ENCODE measurements at regions not wholly inside any gene's neighbourhood (a gene's known extent, or its start where the extent isn't known, plus 50 kb on each side); places are given as distances from the start of the nearest gene placed in this dataset.

- no peaks in the 10 kb centered on the region for H3K27me3 ChIP-seq (ENCODE audit: insufficient read depth, low read length)
- H3K36me3 ChIP-seq (ENCODE audit: insufficient read depth, low read length): no peaks in the 10 kb centered on the region
- no peak overlapping the region for H3K4me3 ChIP-seq (ENCODE audit: low read depth, low read length)
- H3K27ac ChIP-seq (ENCODE audit: low read depth, low read length): no peak overlapping the region
- no peaks in the 10 kb centered on the region for H3K4me1 ChIP-seq (ENCODE audit: control insufficient read depth, insufficient read depth, low read length, unreplicated experiment)
- H3K79me2 ChIP-seq (ENCODE audit: control insufficient read depth, insufficient read depth, low read length, unreplicated experiment): no peaks in the 10 kb centered on the region
- no peak overlapping the region for H2AFZ ChIP-seq (ENCODE audit: low read length, unreplicated experiment)
These were observed 128.2 kb upstream of the WDFY3 start for GRCh38 chr4:85094735-85095134.

- Histone ChIP-seq H3K27me3 (ENCODE audit: insufficient read depth, low read length) (no peaks in the 10 kb centered on the region), H3K27ac (ENCODE audit: low read depth, low read length) (no peak overlapping the region), H3K4me3 (ENCODE audit: low read depth, low read length) (no peak overlapping the region), H3K4me1 (ENCODE audit: control insufficient read depth, insufficient read depth, low read length, unreplicated experiment) (no peaks in the 10 kb centered on the region), H3K36me3 (ENCODE audit: insufficient read depth, low read length) (no peaks in the 10 kb centered on the region), H2AFZ (ENCODE audit: low read length, unreplicated experiment) (no peak overlapping the region), H3K79me2 (ENCODE audit: control insufficient read depth, insufficient read depth, low read length, unreplicated experiment) (no peaks in the 10 kb centered on the region)
These were observed 136.1 kb upstream of the WDFY3 start for GRCh38 chr4:85102606-85103005.

GRCh38 chr4:85106166-85106565, 139.7 kb upstream of the WDFY3 start:
- no peak overlapping the region for H3K27ac ChIP-seq (ENCODE audit: low read depth, low read length)
- no peaks in the 10 kb centered on the region for H3K27me3 ChIP-seq (ENCODE audit: insufficient read depth, low read length)

GRCh38 chr4:85106805-85107336, 140.4 kb upstream of the WDFY3 start:
- no peak overlapping the region for H2AFZ ChIP-seq (ENCODE audit: low read length, unreplicated experiment)
- no peaks in the 10 kb centered on the region for H3K79me2 ChIP-seq (ENCODE audit: control insufficient read depth, insufficient read depth, low read length, unreplicated experiment)
- no peaks in the 10 kb centered on the region for H3K4me1 ChIP-seq (ENCODE audit: control insufficient read depth, insufficient read depth, low read length, unreplicated experiment)
- no peaks in the 10 kb centered on the region for H3K36me3 ChIP-seq (ENCODE audit: insufficient read depth, low read length)
- no peaks in the 10 kb centered on the region for H3K27me3 ChIP-seq (ENCODE audit: insufficient read depth, low read length)
- no peak overlapping the region for H3K27ac ChIP-seq (ENCODE audit: low read depth, low read length)
- H3K4me3 ChIP-seq (ENCODE audit: low read depth, low read length): no peak overlapping the region

More at GRCh38 chr4:85106166-85106565, 139.7 kb upstream of the WDFY3 start:
- Histone ChIP-seq H3K79me2 (ENCODE audit: control insufficient read depth, insufficient read depth, low read length, unreplicated experiment) (no peaks in the 10 kb centered on the region), H3K36me3 (ENCODE audit: insufficient read depth, low read length) (no peaks in the 10 kb centered on the region), H2AFZ (ENCODE audit: low read length, unreplicated experiment) (no peak overlapping the region), H3K4me1 (ENCODE audit: control insufficient read depth, insufficient read depth, low read length, unreplicated experiment) (no peaks in the 10 kb centered on the region), H3K4me3 (ENCODE audit: low read depth, low read length) (no peak overlapping the region)

- H3K4me3 ChIP-seq (ENCODE audit: low read depth, low read length): no peak overlapping the region
- no peaks in the 10 kb centered on the region for H3K79me2 ChIP-seq (ENCODE audit: control insufficient read depth, insufficient read depth, low read length, unreplicated experiment)
- no peak overlapping the region for H3K27ac ChIP-seq (ENCODE audit: low read depth, low read length)
- no peaks in the 10 kb centered on the region for H3K36me3 ChIP-seq (ENCODE audit: insufficient read depth, low read length)
- H3K27me3 ChIP-seq (ENCODE audit: insufficient read depth, low read length): no peaks in the 10 kb centered on the region
- H3K4me1 ChIP-seq (ENCODE audit: control insufficient read depth, insufficient read depth, low read length, unreplicated experiment): no peaks in the 10 kb centered on the region
- H2AFZ ChIP-seq (ENCODE audit: low read length, unreplicated experiment): no peak overlapping the region
These were observed 141.1 kb upstream of the WDFY3 start for GRCh38 chr4:85107553-85107952.

- H3K4me1 ChIP-seq (ENCODE audit: control insufficient read depth, insufficient read depth, low read length, unreplicated experiment): no peaks in the 10 kb centered on the region
- no peaks in the 10 kb centered on the region for H3K27me3 ChIP-seq (ENCODE audit: insufficient read depth, low read length)
- no peaks in the 10 kb centered on the region for H3K36me3 ChIP-seq (ENCODE audit: insufficient read depth, low read length)
- no peaks in the 10 kb centered on the region for H3K79me2 ChIP-seq (ENCODE audit: control insufficient read depth, insufficient read depth, low read length, unreplicated experiment)
- no peak overlapping the region for H2AFZ ChIP-seq (ENCODE audit: low read length, unreplicated experiment)
- H3K27ac ChIP-seq (ENCODE audit: low read depth, low read length): no peak overlapping the region
- no peak overlapping the region for H3K4me3 ChIP-seq (ENCODE audit: low read depth, low read length)
These were observed 147.2 kb upstream of the WDFY3 start for GRCh38 chr4:85113706-85114105.

GRCh38 chr4:85114526-85114925, 148.0 kb upstream of the WDFY3 start:
- H3K36me3 ChIP-seq (ENCODE audit: insufficient read depth, low read length): no peaks in the 10 kb centered on the region
- H2AFZ ChIP-seq (ENCODE audit: low read length, unreplicated experiment): no peak overlapping the region
- no peak overlapping the region for H3K27ac ChIP-seq (ENCODE audit: low read depth, low read length)
- H3K79me2 ChIP-seq (ENCODE audit: control insufficient read depth, insufficient read depth, low read length, unreplicated experiment): no peaks in the 10 kb centered on the region
- no peak overlapping the region for H3K4me3 ChIP-seq (ENCODE audit: low read depth, low read length)
- no peaks in the 10 kb centered on the region for H3K27me3 ChIP-seq (ENCODE audit: insufficient read depth, low read length)
- no peaks in the 10 kb centered on the region for H3K4me1 ChIP-seq (ENCODE audit: control insufficient read depth, insufficient read depth, low read length, unreplicated experiment)

GRCh38 chr4:85116008-85116407, 149.5 kb upstream of the WDFY3 start:
- H3K27ac ChIP-seq (ENCODE audit: low read depth, low read length): no peak overlapping the region
- no peak overlapping the region for H2AFZ ChIP-seq (ENCODE audit: low read length, unreplicated experiment)
- H3K4me3 ChIP-seq (ENCODE audit: low read depth, low read length): no peak overlapping the region
- no peaks in the 10 kb centered on the region for H3K36me3 ChIP-seq (ENCODE audit: insufficient read depth, low read length)
- no peaks in the 10 kb centered on the region for H3K79me2 ChIP-seq (ENCODE audit: control insufficient read depth, insufficient read depth, low read length, unreplicated experiment)
- H3K4me1 ChIP-seq (ENCODE audit: control insufficient read depth, insufficient read depth, low read length, unreplicated experiment): no peaks in the 10 kb centered on the region
- H3K27me3 ChIP-seq (ENCODE audit: insufficient read depth, low read length): no peaks in the 10 kb centered on the region

GRCh38 chr4:85125688-85126087, 159.2 kb upstream of the WDFY3 start:
- H3K27me3 ChIP-seq (ENCODE audit: insufficient read depth, low read length): no peaks in the 10 kb centered on the region

GRCh38 chr4:85126991-85127591, 160.6 kb upstream of the WDFY3 start:
- no peak overlapping the region for H3K27ac ChIP-seq (ENCODE audit: low read depth, low read length)
- no peak overlapping the region for H3K4me3 ChIP-seq (ENCODE audit: low read depth, low read length)
- H2AFZ ChIP-seq (ENCODE audit: low read length, unreplicated experiment): no peak overlapping the region

More at GRCh38 chr4:85125688-85126087, 159.2 kb upstream of the WDFY3 start:
- Histone ChIP-seq H3K4me3 (ENCODE audit: low read depth, low read length) (no peak overlapping the region), H3K36me3 (ENCODE audit: insufficient read depth, low read length) (no peaks in the 10 kb centered on the region), H3K4me1 (ENCODE audit: control insufficient read depth, insufficient read depth, low read length, unreplicated experiment) (no peaks in the 10 kb centered on the region), H3K79me2 (ENCODE audit: control insufficient read depth, insufficient read depth, low read length, unreplicated experiment) (no peaks in the 10 kb centered on the region), H2AFZ (ENCODE audit: low read length, unreplicated experiment) (no peak overlapping the region), H3K27ac (ENCODE audit: low read depth, low read length) (no peak overlapping the region)

GRCh38 chr4:85127653-85128052, 161.2 kb upstream of the WDFY3 start:
- Histone ChIP-seq H3K4me3 (ENCODE audit: low read depth, low read length) (no peak overlapping the region), H3K27me3 (ENCODE audit: insufficient read depth, low read length) (no peaks in the 10 kb centered on the region), H3K36me3 (ENCODE audit: insufficient read depth, low read length) (no peaks in the 10 kb centered on the region), H3K79me2 (ENCODE audit: control insufficient read depth, insufficient read depth, low read length, unreplicated experiment) (no peaks in the 10 kb centered on the region), H3K27ac (ENCODE audit: low read depth, low read length) (no peak overlapping the region), H2AFZ (ENCODE audit: low read length, unreplicated experiment) (peak overlapping the region; percentile 48), H3K4me1 (ENCODE audit: control insufficient read depth, insufficient read depth, low read length, unreplicated experiment) (no peaks in the 10 kb centered on the region)

More at GRCh38 chr4:85126991-85127591, 160.6 kb upstream of the WDFY3 start:
- H3K4me1 ChIP-seq (ENCODE audit: control insufficient read depth, insufficient read depth, low read length, unreplicated experiment): no peaks in the 10 kb centered on the region
- H3K27me3 ChIP-seq (ENCODE audit: insufficient read depth, low read length): no peaks in the 10 kb centered on the region
- H3K36me3 ChIP-seq (ENCODE audit: insufficient read depth, low read length): no peaks in the 10 kb centered on the region
- no peaks in the 10 kb centered on the region for H3K79me2 ChIP-seq (ENCODE audit: control insufficient read depth, insufficient read depth, low read length, unreplicated experiment)
